Activated T-cell treated with anti-CD3 and anti-CD28 coated beads for 1 hour (primary cell): ENCODE measurements at regions not wholly inside any gene's neighbourhood (a gene's known extent, or its start where the extent isn't known, plus 50 kb on each side); places are given as distances from the start of the nearest gene placed in this dataset.
"Not testable (repeated sequence)": the region's sequence is repeated elsewhere in the genome, so short reads cannot be mapped to it uniquely, and the experiment has no call there.

Experiments
- DNase-seq: peaks from one replicate; pipeline ENCODE4 v3.0.0-alpha.2; 2020; ENCODE audit warnings: low read depth

- no peak for DNase-seq
These were observed 544.6 kb upstream of the RAG2 start for GRCh38 chr11:37142591-37142990.

GRCh38 chr11:37141707-37142106 is 543.7 kb upstream of the RAG2 start:
- no peak for DNase-seq

- DNase-seq = not testable (repeated sequence)
These were observed 537.6 kb upstream of the RAG2 start for GRCh38 chr11:37135606-37136005.

- DNase-seq = no peak
These were observed 536.6 kb upstream of the RAG2 start for GRCh38 chr11:37134637-37135036.

GRCh38 chr11:37124384-37124783 is 526.3 kb upstream of the RAG2 start:
- no peak for DNase-seq

- DNase-seq = no peak
These were observed 517.9 kb upstream of the RAG2 start for GRCh38 chr11:37115963-37116362.

GRCh38 chr11:37110385-37110784 is 512.3 kb upstream of the RAG2 start:
- no peak for DNase-seq

GRCh38 chr11:37109286-37109585 is 511.2 kb upstream of the RAG2 start:
- DNase-seq = no peak

- DNase-seq = no peak
These were observed 510.6 kb upstream of the RAG2 start for GRCh38 chr11:37108436-37109285.

- no peak for DNase-seq
These were observed 509.8 kb upstream of the RAG2 start for GRCh38 chr11:37107831-37108230.

- no peak for DNase-seq
These were observed 509.4 kb upstream of the RAG2 start for GRCh38 chr11:37107415-37107814.

- DNase-seq = no peak
These were observed 507.4 kb upstream of the RAG2 start for GRCh38 chr11:37105427-37105826.

GRCh38 chr11:37104380-37104779 is 506.3 kb upstream of the RAG2 start:
- DNase-seq = no peak

- no peak for DNase-seq
These were observed 502.0 kb upstream of the RAG2 start for GRCh38 chr11:37100008-37100407.

GRCh38 chr11:37092487-37092886 is 494.5 kb upstream of the RAG2 start:
- DNase-seq = no peak

GRCh38 chr11:37089439-37089838 is 491.4 kb upstream of the RAG2 start:
- no peak for DNase-seq

- DNase-seq = no peak
These were observed 490.5 kb upstream of the RAG2 start for GRCh38 chr11:37088573-37088910.

- DNase-seq = no peak
These were observed 489.9 kb upstream of the RAG2 start for GRCh38 chr11:37087650-37088572.

GRCh38 chr11:37078521-37078920 is 480.5 kb upstream of the RAG2 start:
- no peak for DNase-seq

GRCh38 chr11:37076866-37077265 is 478.8 kb upstream of the RAG2 start:
- DNase-seq = no peak

GRCh38 chr11:37072538-37073055 is 474.6 kb upstream of the RAG2 start:
- no peak for DNase-seq

- DNase-seq = no peak
These were observed 452.3 kb upstream of the RAG2 start for GRCh38 chr11:37050311-37050710.

- DNase-seq = no peak
These were observed 442.9 kb upstream of the RAG2 start for GRCh38 chr11:37040921-37041320.
